ENCODE measurements at regions not wholly inside any gene's neighbourhood (a gene's known extent, or its start where the extent isn't known, plus 50 kb on each side); places are given as distances from the start of the nearest gene placed in this dataset.

DNA sequence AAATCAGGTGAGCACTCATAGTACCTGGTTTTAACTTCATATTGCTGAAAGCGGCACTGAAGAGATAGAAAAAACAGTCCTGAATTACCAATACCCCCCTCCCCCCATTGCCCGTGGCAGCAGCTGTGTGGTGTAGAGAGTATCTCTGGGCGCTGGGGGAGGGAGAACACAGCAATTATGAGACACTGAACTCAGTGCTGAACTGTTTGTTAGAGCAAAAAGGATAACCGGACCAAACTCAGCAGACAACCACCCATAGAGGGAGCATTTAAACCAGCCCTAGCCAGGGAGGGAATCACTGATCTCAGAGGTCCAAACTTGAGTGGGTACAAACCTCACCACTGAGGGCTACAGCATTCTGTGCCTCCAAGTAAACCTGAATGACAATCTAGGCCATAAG is 457.4 kb upstream of the TEX13C start:
- TF ChIP-seq, protein P1, sequence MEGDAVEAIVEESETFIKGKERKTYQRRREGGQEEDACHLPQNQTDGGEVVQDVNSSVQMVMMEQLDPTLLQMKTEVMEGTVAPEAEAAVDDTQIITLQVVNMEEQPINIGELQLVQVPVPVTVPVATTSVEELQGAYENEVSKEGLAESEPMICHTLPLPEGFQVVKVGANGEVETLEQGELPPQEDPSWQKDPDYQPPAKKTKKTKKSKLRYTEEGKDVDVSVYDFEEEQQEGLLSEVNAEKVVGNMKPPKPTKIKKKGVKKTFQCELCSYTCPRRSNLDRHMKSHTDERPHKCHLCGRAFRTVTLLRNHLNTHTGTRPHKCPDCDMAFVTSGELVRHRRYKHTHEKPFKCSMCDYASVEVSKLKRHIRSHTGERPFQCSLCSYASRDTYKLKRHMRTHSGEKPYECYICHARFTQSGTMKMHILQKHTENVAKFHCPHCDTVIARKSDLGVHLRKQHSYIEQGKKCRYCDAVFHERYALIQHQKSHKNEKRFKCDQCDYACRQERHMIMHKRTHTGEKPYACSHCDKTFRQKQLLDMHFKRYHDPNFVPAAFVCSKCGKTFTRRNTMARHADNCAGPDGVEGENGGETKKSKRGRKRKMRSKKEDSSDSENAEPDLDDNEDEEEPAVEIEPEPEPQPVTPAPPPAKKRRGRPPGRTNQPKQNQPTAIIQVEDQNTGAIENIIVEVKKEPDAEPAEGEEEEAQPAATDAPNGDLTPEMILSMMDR (conservative IDR thresholded peaks at IDR 0.05; ENCODE audit: low read length) = no peak
- TF ChIP-seq EZH2phosphoT487 (IDR thresholded peaks at IDR 0.05; ENCODE audit: borderline replicate concordance) = no peak
